Fibroblast of skin of left quadriceps (primary cell): ENCODE measurements at regions not wholly inside any gene's neighbourhood (a gene's known extent, or its start where the extent isn't known, plus 50 kb on each side); places are given as distances from the start of the nearest gene placed in this dataset.
"Not testable (repeated sequence)": the region's sequence is repeated elsewhere in the genome, so short reads cannot be mapped to it uniquely, and the experiment has no call there.

Source experiments
- DNase-seq, 2 experiments: peaks; one replicate each; pipeline ENCODE4 v3.0.0-alpha.2; 2013; ENCODE audit warnings: low read depth in 2 of 2

- no peak for DNase-seq
Measured at GRCh38 chr5:148880197-148880596, 53.8 kb downstream of the ADRB2 start.

GRCh38 chr5:148880696-148881095, 54.3 kb downstream of the ADRB2 start:
- no peak for DNase-seq

- no peak for DNase-seq
Measured at GRCh38 chr5:148882332-148882731, 55.9 kb downstream of the ADRB2 start.

GRCh38 chr5:148884339-148885020, 58.1 kb downstream of the ADRB2 start:
- DNase-seq: no peak

- no peak for DNase-seq
Measured at GRCh38 chr5:148887123-148887881, 60.9 kb downstream of the ADRB2 start.

GRCh38 chr5:148889936-148890335, 63.5 kb downstream of the ADRB2 start:
- not testable (repeated sequence) for DNase-seq

- DNase-seq: not testable (repeated sequence)
Measured at GRCh38 chr5:148895441-148895840, 69.0 kb downstream of the ADRB2 start.

- no peak for DNase-seq
Measured at GRCh38 chr5:148897842-148898241, 71.4 kb downstream of the ADRB2 start.

- no peak for DNase-seq
Measured at GRCh38 chr5:148898413-148899075, 72.1 kb downstream of the ADRB2 start.

GRCh38 chr5:148899993-148900392, 73.6 kb downstream of the ADRB2 start:
- DNase-seq: no peak

- no peak for DNase-seq
Measured at GRCh38 chr5:148902478-148902877, 76.1 kb downstream of the ADRB2 start.

GRCh38 chr5:148903587-148903986, 77.2 kb downstream of the ADRB2 start:
- DNase-seq: no peak

GRCh38 chr5:148904440-148904839, 78.0 kb downstream of the ADRB2 start:
- no peak for DNase-seq

- DNase-seq: no peak
Measured at GRCh38 chr5:148905541-148905940, 79.1 kb downstream of the ADRB2 start.

GRCh38 chr5:148906968-148907367, 80.6 kb downstream of the ADRB2 start:
- DNase-seq: no peak

GRCh38 chr5:148909040-148909439, 82.6 kb downstream of the ADRB2 start:
- peak; percentile 76 to 78 for DNase-seq

- no peak for DNase-seq
Measured at GRCh38 chr5:148909766-148910165, 83.4 kb downstream of the ADRB2 start.

GRCh38 chr5:148910216-148910615, 83.8 kb downstream of the ADRB2 start:
- no peak for DNase-seq

- no peak for DNase-seq
Measured at GRCh38 chr5:148910686-148911361, 84.4 kb downstream of the ADRB2 start.

- no peak for DNase-seq
Measured at GRCh38 chr5:148911386-148911785, 85.0 kb downstream of the ADRB2 start.

- no peak for DNase-seq
Measured at GRCh38 chr5:148912146-148912545, 85.7 kb downstream of the ADRB2 start.

GRCh38 chr5:148912714-148913398, 86.4 kb downstream of the ADRB2 start:
- peak; percentile 92 to 93 for DNase-seq
